NCI-H82 treated with DMSO at 0.1 percent for 48 hours (cell line): ENCODE measurements at regions not wholly inside any gene's neighbourhood (a gene's known extent, or its start where the extent isn't known, plus 50 kb on each side); places are given as distances from the start of the nearest gene placed in this dataset.

ENCODE experiments used
- DNase-seq: peaks from one replicate; lab custom pipeline; 2025; ENCODE audit not compliant: unreplicated experiment; lab: John Stamatoyannopoulos, UW

DNA sequence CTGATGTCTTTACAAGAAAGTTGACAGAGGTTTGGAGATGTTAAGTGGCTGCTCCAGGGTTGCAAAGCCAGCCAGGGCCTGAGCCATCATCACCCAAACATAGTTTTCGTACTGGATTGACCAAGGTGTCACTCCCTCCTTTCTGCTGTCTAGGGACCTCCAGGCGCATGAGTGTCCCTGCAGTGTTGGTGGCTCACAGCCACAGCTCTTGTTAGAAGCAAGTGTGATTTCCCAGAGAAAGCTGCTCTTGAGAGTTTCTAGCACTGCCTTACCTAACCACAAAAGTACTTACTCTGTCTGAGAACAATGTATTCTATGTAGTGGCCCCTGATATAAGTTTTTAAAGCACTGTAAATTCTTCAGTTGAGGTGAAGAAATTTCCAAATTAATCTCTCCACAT lies 144.1 kb downstream of the SOX2 start:
- no peak for DNase-seq

DNA sequence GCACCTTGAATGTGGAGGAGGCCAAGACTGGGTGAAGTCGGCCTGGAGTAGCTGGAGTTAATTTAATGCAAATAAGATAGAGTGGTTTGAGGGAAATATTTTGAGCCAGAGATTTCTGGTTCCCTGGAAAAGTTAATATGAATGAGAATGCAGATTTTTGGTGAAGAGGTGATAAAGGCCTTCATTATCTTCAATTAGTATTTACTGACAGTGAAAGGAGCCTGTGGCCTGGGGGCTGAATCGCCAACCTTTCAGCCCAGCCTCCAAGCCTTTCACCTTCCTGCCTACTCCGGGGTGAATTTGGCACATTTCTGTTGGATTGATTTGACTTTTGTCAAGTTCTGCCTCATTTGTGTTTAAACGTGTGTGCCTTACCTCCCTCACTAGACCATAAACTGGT lies 147.8 kb downstream of the SOX2 start:
- DNase-seq, result no peak

DNA sequence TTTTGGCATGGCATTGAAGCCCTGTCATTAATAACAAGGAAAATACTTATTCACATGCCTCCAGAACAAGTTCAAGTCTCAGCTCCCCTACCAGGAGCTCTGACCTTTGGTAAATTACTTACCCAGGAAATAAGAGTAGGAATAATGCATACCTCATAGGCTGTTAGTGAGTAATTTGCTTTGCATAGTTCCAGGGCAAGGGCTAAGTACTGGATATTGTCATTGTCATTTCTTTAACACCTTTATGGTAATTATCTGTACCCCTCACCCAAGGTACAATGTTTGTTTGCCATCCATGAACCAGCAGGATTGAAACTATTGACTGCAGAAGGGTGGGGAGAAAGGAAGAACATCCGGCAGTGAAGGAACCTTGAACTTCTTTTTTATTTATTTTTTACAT lies 148.5 kb downstream of the SOX2 start:
- no peak for DNase-seq

DNA sequence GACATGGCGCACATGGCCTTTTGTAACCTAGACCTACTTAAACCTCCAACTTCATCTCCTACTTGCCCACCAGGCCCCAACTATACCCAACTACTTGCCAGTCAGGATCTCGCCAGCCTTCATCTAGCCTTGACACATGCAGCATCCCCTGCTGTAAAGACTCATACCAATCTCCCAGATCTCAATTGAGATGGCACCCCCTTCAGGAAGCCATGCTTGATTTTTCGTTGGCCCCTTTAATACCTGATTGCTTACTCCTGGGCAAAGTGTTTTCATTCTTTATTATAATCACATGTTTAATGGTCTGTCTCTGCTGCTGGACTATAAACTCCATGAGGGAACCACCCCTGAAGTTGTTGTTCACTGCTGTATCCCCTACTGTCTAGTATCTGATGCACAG lies 150.8 kb downstream of the SOX2 start:
- no peak for DNase-seq

DNA sequence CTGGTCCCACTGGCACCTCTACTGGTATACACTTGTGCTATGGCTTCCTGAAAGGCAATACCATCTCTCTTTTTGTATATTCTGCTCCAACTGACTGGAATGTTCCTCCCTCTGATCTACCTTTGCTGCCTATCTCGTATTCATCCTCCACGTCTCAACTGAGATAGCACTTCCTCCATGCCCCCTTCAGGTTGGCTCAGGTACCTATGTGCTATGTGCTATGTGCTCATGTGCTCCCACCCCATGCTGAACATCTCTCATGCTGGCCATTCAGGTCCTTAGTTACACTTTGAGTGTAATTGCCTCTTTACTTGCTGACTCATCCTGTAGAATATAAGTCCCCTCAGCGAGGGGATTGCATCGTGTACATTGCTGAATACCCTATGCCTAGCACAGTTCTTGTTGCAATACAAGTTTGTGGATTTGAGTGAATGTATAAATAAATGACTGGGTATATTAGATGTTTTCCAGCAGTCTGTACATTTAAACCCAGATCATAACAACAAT lies 156.9 kb downstream of the SOX2 start:
- no peak for DNase-seq

DNA sequence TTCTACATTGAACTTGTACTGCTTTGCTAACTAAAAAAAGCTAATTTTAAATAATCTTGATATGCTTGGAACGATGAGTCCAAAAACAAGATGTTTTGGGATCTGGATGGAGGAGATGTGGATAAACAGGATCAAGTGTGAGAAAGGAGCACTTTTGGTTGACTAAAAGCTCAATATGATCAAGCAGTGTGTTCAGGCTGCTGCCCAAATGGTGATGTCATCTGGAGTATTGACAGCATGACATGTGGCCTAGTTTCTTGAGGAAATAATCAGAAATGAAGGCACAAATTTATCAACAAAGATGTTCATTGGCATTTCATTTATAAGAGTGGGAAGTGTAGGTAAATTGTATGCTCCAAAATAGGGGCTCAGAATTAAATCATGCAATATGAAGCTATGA lies 161.2 kb downstream of the SOX2 start:
- DNase-seq, result no peak

DNA sequence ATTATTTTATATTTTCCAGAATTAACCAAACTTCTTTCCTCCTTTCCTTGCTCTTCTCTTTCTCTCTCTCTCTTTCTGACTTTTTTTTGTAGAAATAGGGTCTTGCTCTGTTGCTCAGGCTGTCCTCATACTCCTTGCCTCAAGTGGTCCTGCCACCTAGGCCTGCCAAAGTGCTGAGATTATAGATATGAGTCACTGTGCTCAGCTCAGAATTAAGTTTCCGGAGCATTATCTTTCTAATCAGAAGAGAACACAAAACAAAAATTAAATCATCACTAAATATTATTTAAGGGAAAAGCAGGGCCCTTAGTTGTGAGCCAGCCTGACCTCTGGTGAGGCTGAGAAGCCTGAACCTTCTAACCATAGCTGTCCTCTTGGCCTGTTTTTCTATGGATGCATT lies 168.2 kb downstream of the SOX2 start:
- no peak for DNase-seq

DNA sequence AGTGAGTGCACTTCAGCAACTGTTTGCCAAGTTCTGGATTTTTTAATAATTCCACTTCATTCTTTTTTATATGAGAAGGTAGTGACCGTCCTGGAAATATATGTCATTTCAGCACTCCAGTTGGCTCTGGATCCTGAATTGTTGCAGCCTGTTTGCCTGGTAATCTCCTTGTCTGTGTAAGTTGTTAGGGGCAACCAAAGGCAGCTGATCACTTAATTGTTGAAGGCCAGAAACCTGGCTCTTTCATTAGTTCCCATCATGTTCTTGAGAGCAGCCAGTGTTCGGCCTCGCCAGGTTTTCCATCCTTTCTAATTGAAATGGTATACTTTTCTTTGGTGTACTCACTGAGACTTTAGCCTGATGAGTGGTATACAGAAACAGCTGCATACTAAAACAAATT lies 168.6 kb downstream of the SOX2 start:
- no peak for DNase-seq

DNA sequence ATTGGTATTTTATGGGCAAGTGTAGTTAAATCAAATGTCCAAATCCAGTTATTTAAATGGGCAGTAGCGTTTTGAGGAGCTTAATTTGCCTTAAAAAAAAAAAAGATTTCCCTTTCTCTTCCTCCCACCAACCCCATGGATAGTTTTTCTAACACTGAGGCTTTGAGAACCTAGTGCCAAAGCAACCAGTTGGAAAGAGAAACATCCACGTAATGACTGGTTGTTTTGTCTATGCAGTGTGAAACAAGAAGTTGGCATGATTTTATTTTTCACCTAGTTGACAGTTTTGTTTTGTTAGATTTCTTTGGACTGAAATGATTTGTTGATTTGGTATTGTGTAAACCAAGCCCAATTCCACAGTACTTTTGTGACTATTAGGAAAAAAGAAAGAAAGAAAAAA lies 170.0 kb downstream of the SOX2 start:
- no peak for DNase-seq

DNA sequence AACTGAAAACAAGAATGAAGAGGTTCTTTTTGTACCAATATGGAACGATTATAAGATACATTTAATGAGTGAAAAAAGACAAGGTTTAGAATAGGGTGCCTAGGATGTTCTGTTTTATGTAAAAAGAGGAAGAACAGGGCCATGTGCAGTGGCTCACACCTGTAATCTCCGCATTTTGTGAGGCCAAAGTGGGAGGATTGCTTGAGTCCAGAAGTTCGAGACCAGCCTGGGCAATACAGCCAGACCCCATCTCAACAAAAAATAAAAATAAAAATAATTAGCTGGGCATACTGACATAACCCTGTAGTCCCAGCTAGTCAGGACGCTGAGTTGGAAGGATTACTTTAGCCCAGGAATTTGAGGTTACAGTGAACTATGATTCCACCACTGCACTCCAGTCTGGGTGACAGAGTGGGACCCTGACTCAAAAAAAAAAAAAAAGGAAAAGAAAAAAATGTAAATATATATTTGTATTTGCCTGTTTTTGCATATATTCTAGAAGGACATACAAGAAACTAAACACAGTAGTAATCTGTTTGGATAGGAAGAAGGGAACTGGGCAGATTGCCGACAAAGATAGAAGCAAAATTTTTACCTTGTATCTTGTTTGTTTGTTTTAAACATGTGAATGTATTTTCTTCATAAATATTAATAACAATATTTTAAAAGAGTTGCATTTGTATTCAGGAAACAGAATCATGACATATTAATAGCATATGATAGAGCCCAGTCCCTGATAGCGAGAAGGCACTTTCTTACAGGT lies 174.3 kb downstream of the SOX2 start:
- no peak for DNase-seq

DNA sequence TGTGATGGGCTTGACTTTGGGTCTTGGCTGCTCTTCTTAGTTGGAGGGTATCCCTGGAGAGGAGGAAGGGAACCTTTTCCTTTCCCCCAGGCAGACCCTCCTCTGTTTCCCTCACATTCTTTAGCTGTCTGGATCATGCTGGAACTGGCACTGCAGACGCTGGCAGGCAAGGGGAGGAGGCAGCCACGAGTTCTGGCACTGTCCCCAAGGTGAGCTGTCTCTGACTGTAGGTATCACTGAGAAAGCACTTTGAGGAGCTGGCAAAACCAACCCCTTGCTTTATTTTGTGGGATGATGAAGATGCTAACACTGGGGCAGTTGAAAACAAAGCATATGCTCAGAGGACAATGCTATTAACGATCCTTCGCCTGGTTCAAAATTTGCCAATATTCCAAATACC lies 175.0 kb downstream of the SOX2 start:
- DNase-seq, result no peak

DNA sequence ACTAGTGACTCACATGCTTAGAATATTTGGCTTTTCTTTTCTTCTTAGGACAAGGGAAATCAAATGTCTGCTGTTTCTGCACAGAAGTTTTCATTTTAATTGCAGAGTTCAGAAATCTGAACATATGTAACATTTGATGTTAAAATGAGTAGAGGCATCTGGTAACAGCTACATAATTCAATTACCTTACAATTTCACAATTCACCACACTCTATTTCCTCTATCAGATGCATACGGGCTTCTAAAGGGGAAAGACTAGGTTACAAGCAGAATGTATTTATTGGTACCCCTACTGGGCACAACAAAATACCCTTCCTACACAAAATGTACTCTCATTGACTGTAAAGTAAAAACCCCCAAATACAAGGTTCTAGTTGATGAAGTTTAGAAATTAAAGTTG lies 176.0 kb downstream of the SOX2 start:
- no peak for DNase-seq

DNA sequence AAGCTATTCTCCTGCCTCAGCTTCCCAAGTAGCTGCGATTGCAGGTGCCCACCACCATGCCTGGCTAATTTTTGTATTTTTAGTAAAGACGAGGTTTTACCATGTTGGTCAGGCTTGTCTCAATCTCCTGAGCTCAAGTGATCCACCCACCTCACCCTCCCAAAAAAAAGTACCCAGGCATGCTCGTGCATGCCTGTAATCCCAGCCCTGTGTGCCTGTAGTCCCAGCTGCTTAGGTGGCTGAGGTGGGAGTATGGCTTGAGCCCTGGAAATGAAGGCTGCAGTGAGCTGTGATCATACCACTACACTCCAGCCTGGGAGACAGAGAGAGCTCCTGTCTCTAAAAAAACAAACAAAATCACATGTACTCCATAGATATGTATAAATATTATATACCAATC lies 176.5 kb downstream of the SOX2 start:
- no peak for DNase-seq

DNA sequence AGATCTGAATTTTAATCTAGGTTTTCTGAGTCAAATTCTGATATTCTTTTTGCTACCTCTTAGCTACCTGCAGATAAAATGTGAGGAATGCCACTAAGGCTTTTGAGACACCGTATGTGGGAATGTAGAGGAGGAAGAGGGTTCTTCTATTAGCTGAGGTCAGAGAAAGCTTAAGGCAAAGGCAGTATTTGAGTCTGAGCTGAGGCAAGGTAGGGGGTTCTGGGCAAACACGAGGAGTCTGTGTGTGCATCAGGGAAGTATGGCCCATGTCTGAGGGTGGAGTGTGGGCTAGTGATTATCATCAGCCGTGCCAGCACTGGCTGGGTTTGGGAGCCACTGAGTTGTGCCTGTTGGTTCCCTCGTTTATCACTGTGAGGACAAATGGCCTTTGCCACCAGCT lies 181.1 kb downstream of the SOX2 start:
- DNase-seq, result no peak

DNA sequence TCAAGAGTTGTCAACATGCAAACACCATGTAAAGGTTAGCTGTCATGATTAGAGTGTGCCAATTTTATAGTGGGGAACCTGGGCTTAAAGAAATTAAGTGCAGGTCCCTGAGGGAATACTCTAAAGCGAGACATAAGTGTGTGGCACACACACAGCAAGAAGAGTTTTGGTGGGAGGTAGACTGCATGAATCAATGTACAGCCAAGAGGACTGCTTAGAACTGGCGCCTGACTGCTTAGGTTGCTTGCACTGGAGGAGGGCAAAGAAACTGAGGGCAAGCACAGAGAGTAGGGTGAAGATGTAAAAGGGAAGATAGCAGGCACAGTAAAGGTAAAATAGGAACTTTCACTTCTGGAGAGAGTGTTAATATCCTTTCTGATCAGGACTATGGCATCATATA lies 184.9 kb downstream of the SOX2 start:
- no peak for DNase-seq

DNA sequence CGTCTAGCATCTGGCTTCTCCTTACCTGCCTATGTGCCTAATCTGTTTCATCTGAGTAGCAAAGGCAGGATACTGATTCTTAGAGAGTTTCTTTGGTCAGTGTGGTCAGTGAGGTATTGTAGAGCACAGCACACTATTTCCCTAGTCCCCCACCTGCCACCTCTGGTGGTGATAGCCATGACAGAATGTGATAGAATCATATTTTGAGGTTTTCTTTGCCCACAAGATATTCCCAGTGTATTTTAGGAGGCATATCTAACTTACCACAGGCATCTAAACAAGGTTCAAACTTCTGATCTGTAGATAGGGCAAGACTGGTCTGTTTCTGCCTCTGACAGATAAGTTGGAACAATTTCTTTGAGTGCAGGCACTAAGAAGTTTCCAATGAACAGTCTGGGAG lies 188.0 kb downstream of the SOX2 start:
- DNase-seq, result no peak

DNA sequence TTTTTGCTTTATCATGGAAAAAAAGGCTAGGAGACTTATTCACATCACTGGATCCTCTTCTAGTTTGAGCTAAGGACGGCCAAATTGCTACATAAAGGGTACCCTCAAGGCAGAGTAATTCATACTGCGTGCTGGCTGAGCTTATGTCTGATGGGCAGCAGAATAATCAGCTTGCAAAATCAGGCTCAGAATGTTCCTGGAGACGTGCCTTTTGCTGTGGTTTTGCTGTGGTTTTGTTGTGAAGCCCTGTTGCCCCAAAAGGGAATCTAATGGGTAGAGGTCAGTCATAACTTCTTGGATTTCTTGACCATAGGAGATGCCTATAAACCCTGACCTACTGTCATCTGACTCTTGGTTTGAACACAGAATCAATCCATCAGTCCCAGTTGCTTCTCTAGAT lies 189.9 kb downstream of the SOX2 start:
- no peak for DNase-seq

DNA sequence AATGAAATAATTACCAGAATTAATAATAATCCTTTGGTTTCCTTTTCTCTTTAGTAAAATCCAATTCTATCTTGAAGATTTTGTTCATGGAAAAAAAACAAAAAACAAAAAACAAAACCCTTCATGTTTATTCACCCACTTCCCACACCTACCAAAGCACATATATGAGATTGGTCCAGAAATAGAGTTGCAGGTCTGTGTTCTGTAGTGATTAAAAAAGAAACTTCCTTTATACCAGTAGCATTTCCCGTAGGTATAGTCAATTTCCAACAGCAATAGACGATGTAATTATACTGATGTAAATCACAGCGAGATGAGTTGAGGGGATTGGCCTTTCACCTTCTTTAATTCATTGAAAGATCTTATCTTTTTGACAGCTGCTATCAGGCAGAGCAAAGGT lies 194.6 kb downstream of the SOX2 start:
- DNase-seq, result no peak

DNA sequence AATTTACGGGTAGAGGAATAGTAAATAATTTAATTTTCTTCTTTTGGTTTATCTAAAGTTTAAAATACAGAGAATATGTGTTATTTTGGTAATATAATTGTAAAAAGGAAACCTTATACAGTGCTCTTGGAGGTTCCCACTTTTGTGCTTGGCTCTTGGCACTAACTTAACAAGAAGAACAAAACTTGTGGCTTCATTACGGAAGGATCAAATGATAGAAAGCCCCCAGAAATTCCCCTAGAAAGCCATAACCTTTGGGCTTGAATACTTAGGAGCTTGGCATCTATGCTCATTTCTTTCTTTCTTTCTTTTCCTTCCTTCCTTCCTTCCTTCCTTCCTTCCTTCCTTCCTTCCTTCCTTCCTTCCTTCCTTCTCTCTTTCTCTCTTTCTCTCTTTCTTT lies 197.5 kb downstream of the SOX2 start:
- DNase-seq, result no peak

DNA sequence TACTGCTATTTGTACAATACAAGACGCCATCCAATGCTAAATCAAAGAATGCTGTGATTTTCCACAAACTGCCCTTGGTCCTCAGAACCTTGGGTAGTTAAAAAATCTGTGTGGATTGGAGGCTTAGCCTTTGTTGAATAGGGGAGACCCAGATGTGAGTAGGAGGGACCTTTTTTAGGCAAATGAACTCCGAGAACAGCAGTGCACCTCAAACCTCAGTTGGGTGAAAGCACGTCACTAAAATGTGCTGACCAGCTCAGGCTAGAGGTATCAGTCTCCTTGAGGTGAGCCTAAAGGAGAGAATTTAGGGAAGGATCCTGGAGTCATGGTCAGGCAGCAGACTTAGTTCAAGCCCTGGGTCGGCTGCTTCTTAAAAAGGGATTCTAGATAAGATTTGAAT lies 200.7 kb downstream of the SOX2 start:
- no peak for DNase-seq

DNA sequence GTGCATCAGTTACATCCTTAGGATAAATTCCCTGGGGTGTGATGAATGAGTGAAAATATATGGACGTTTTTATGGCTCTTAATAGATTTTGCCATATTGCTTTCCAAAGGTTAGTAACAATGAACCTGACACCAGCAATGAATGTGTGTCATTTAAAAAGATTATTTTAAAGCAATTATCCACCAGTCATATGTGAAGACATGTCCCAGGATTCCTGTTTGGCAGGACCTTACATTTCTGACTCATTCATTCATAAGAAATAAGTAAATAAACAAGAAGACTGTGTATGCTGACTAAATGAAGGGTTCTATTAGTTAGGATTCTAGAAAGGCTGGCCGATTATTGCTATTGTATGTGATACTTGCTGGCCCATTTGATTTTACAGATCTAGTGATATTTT lies 201.5 kb downstream of the SOX2 start:
- DNase-seq, result no peak

DNA sequence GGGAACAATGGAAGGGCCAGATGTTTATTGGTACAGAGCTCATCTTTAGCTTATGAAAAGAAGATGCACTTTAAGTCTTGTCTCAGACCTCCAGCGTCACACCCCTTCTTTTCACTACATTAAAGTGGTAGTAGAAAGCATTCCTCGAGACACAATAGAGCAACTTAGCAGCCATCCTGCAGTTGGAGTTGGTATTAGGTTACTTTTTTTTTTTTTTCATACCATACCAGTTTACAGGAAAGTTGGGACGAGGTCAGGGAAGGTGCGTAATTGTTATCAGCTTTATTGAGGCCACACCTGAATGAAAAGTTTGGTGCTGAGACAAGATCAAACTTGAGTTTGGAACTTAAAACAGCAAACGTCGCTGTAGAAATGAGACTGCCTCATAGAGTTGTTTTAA lies 203.8 kb downstream of the SOX2 start:
- DNase-seq, result no peak

DNA sequence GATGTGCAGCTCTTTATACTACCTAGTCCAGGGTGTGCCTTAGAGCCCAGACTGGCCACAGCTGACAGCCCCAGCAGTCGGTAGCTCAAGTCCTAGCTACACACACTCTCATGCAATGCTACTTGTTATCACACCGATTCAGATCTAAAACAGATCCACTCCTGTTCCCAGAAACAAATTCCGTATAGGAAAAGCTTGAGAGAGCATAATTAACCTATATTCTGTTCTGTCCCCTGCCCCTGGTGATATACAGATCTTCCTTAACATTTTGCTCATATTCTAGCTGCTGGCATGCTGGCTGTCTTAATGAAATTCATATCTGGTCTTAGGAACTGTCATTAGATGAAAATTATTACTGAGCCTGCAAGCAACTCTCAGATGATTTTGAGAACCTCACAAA lies 204.3 kb downstream of the SOX2 start:
- DNase-seq, result no peak
